LNCaP clone FGC (cell line): ENCODE measurements at regions not wholly inside any gene's neighbourhood (a gene's known extent, or its start where the extent isn't known, plus 50 kb on each side); places are given as distances from the start of the nearest gene placed in this dataset.
"Not testable (repeated sequence)": the region's sequence is repeated elsewhere in the genome, so short reads cannot be mapped to it uniquely, and the experiment has no call there.

ENCODE experiments used
- DNase-seq: peaks from one replicate; pipeline ENCODE4 v3.0.0-alpha.2; 2011; ENCODE audit warnings: low read depth
- H3K4me3 ChIP-seq: 2 replicates; pipeline ENCODE4 v1.5.1; 2011; ENCODE audit warnings: mild to moderate bottlenecking, low read depth, low read length, control low read depth
- CTCF ChIP-seq: IDR thresholded peaks from 2 replicates; pipeline ENCODE4 v1.5.1; 2012; ENCODE audit warnings: mild to moderate bottlenecking; ENCODE audit not compliant: control insufficient read depth, insufficient read depth; ENCODE audit errors: extremely low read depth

GRCh38 chr4:164134388-164134787 lies 619.5 kb upstream of the SMIM31 start:
- TF ChIP-seq CTCF, result no peak
- no peak for DNase-seq
- no peak overlapping the region for H3K4me3 ChIP-seq

GRCh38 chr4:164136180-164136616 lies 617.7 kb upstream of the SMIM31 start:
- DNase-seq, result no peak
- TF ChIP-seq CTCF, result no peak
- no peak overlapping the region for H3K4me3 ChIP-seq

GRCh38 chr4:164138521-164138920 lies 615.4 kb upstream of the SMIM31 start:
- H3K4me3 ChIP-seq, result no peak overlapping the region
- no peak for DNase-seq
- no peak for TF ChIP-seq CTCF

- no peak for DNase-seq
- H3K4me3 ChIP-seq, result no peak overlapping the region
- TF ChIP-seq CTCF, result no peak
Measured at GRCh38 chr4:164139291-164139690, 614.6 kb upstream of the SMIM31 start.

- DNase-seq, H3K4me3 ChIP-seq: not testable (repeated sequence)
Measured at GRCh38 chr4:164141755-164142375, 612.1 kb upstream of the SMIM31 start.

GRCh38 chr4:164154416-164154815 lies 599.5 kb upstream of the SMIM31 start:
- H3K4me3 ChIP-seq, result no peak overlapping the region
- no peak for DNase-seq
- no peak for TF ChIP-seq CTCF

GRCh38 chr4:164169591-164169990 lies 584.3 kb upstream of the SMIM31 start:
- TF ChIP-seq CTCF, result no peak
- no peak for DNase-seq
- H3K4me3 ChIP-seq, result no peak overlapping the region
